ENCODE measurements at regions not wholly inside any gene's neighbourhood (a gene's known extent, or its start where the extent isn't known, plus 50 kb on each side); places are given as distances from the start of the nearest gene placed in this dataset.

DNA sequence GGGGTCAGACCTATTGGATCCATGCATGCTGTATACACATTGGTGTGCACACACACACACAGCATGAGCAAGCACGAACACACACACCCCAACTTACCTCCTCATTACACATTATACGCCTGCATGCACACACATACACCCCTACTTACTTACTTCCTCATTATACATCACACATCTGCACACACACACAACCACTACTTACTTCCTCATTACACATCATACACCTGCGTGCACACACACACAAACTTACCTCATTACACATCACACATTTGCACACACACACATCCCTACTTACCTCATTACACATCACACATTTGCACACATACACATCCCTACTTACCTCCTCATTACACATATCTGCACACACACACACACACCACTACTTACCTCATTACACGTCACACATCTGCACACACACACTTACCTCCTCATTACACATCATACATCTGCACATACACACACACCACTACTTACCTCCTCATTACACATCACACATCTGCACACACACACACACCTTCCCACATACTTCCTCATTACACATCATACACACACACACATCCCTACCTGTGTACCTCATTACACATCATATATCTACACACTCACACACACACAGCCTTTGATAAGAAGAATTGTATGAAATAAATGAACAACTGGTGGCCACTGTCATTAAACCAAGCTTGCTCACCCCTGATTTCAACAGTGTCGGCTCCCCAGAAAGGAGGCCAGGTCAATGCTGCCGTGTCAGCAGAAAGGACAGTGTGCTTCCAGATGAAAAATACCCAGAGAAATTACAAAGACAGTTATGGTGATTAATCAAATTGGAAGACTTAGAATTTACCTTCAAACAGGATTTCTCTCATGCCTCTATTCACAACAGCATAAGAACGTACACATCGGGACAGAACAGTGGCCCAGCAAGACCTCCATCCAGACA, 117.8 kb downstream of the SETD4 start:
- H3K9me3 ChIP-seq (ENCODE audit: insufficient read depth, low read depth, low read length), result no peaks in the 10 kb centered on the region
- H2AFZ ChIP-seq (ENCODE audit: low read length), result no peak overlapping the region
- no peak overlapping the region for H3K4me3 ChIP-seq (ENCODE audit: low read length, poor library complexity, severe bottlenecking)
- no peaks in the 10 kb centered on the region for H3K36me3 ChIP-seq (ENCODE audit: insufficient read depth, low read length)
- TF ChIP-seq EZH2phosphoT487 (IDR thresholded peaks at IDR 0.05; ENCODE audit: borderline replicate concordance), result no peak
- TF ChIP-seq, protein P1, sequence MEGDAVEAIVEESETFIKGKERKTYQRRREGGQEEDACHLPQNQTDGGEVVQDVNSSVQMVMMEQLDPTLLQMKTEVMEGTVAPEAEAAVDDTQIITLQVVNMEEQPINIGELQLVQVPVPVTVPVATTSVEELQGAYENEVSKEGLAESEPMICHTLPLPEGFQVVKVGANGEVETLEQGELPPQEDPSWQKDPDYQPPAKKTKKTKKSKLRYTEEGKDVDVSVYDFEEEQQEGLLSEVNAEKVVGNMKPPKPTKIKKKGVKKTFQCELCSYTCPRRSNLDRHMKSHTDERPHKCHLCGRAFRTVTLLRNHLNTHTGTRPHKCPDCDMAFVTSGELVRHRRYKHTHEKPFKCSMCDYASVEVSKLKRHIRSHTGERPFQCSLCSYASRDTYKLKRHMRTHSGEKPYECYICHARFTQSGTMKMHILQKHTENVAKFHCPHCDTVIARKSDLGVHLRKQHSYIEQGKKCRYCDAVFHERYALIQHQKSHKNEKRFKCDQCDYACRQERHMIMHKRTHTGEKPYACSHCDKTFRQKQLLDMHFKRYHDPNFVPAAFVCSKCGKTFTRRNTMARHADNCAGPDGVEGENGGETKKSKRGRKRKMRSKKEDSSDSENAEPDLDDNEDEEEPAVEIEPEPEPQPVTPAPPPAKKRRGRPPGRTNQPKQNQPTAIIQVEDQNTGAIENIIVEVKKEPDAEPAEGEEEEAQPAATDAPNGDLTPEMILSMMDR (conservative IDR thresholded peaks at IDR 0.05; ENCODE audit: low read length), result no peak
- no peaks in the 10 kb centered on the region for H3K9me2 ChIP-seq (replicated peaks; ENCODE audit: low read depth, low read length)
- peaks cover 3% of the 10 kb centered on the region for H3K4me1 ChIP-seq (ENCODE audit: insufficient read depth, low read length, poor library complexity, severe bottlenecking)
- H3K4me2 ChIP-seq (ENCODE audit: low read depth, low read length, poor library complexity, severe bottlenecking), result no peak overlapping the region
- H3K79me2 ChIP-seq (ENCODE audit: insufficient read depth, low read length), result no peaks in the 10 kb centered on the region
- H4K20me1 ChIP-seq (ENCODE audit: insufficient read depth, low read length, poor library complexity, severe bottlenecking), result no peaks in the 10 kb centered on the region
- no peaks in the 10 kb centered on the region for H3K27me3 ChIP-seq (ENCODE audit: insufficient read depth, low read length, poor library complexity, severe bottlenecking)
- no peak overlapping the region for H3K9ac ChIP-seq (ENCODE audit: low read depth, low read length, poor library complexity, severe bottlenecking)
- H3F3A ChIP-seq (ENCODE audit: low read depth), result no peaks in the 10 kb centered on the region

DNA sequence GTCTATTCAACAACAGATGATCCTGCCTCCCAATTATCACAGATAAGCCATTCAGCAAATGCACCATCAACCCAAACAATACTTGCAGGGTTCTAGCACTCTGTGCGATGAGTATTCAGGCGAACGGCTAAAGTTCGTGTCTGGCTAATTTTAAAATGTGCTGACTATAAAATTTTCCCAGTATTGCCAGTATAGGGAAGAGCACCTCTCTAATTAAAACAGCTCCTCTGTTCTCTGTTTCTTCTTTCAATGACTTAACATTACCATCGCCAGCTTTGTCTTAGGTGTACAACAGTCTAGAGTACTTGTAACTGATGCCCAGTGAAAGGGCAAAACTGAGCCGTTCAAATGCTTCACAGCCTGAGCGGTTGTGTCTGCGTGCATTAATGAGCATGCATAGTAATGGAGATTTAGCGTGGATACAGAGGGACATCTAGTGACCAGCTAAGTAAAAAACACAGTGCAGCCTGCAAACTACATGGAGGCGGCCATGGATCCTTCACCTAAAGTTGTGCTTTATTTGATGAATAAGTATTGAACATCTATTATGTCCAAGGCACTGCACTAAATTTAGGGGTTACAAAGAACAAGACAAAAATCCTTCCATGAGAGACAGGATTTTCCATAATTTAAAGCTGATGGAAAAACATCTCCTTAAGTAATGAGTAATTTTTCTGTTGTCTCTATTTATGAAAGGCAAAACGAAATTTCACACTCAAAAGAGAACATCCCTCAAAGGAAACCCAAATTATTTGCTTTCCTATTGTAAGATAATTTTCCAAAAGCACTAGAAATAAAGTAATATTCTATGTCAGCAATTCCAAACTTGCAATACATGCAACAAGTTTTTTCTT, 120.0 kb downstream of the SETD4 start:
- no peaks in the 10 kb centered on the region for H3K36me3 ChIP-seq (ENCODE audit: insufficient read depth, low read length)
- H3K4me3 ChIP-seq (ENCODE audit: low read length, poor library complexity, severe bottlenecking), result no peak overlapping the region
- H3K9me3 ChIP-seq (ENCODE audit: insufficient read depth, low read depth, low read length), result no peaks in the 10 kb centered on the region
- H3F3A ChIP-seq (ENCODE audit: low read depth), result no peaks in the 10 kb centered on the region
- no peak overlapping the region for H3K4me2 ChIP-seq (ENCODE audit: low read depth, low read length, poor library complexity, severe bottlenecking)
- H3K27me3 ChIP-seq (ENCODE audit: insufficient read depth, low read length, poor library complexity, severe bottlenecking), result no peaks in the 10 kb centered on the region
- peak overlapping the region; percentile 22 for H2AFZ ChIP-seq (ENCODE audit: low read length)
- H4K20me1 ChIP-seq (ENCODE audit: insufficient read depth, low read length, poor library complexity, severe bottlenecking), result no peaks in the 10 kb centered on the region
- no peaks in the 10 kb centered on the region for H3K9me2 ChIP-seq (replicated peaks; ENCODE audit: low read depth, low read length)
- TF ChIP-seq, protein P1 (conservative IDR thresholded peaks at IDR 0.05; ENCODE audit: low read length), result peak; percentile 74
- TF ChIP-seq EZH2phosphoT487 (IDR thresholded peaks at IDR 0.05; ENCODE audit: borderline replicate concordance), result no peak
- peaks cover 3% of the 10 kb centered on the region for H3K4me1 ChIP-seq (ENCODE audit: insufficient read depth, low read length, poor library complexity, severe bottlenecking)
- H3K9ac ChIP-seq (ENCODE audit: low read depth, low read length, poor library complexity, severe bottlenecking), result no peak overlapping the region
- H3K79me2 ChIP-seq (ENCODE audit: insufficient read depth, low read length), result no peaks in the 10 kb centered on the region

DNA sequence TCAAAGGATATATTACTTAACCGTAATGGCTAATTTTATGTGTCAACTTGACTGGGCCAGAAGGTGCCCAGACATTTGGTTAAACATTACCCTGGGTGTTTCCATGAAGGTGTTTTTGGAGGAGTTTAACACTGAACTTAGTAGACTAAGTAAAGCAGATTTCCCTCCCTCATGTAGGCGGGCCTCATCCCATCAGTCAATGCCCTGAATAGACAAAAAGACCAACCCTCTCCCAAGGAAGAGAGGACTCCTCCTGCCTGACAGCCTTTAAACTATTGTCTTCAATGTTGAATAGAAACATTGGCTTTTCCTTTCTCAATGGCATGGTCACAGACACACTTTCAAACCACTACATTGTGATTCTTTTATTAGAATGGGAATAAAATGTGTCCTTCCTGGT, 121.9 kb downstream of the SETD4 start:
- no peak overlapping the region for H3K4me3 ChIP-seq (ENCODE audit: low read length, poor library complexity, severe bottlenecking)
- H3K79me2 ChIP-seq (ENCODE audit: insufficient read depth, low read length), result no peaks in the 10 kb centered on the region
- H3K9me3 ChIP-seq (ENCODE audit: insufficient read depth, low read depth, low read length), result no peaks in the 10 kb centered on the region
- H3K9me2 ChIP-seq (replicated peaks; ENCODE audit: low read depth, low read length), result no peaks in the 10 kb centered on the region
- no peak overlapping the region for H3K4me2 ChIP-seq (ENCODE audit: low read depth, low read length, poor library complexity, severe bottlenecking)
- no peak overlapping the region for H2AFZ ChIP-seq (ENCODE audit: low read length)
- TF ChIP-seq, protein P1 (conservative IDR thresholded peaks at IDR 0.05; ENCODE audit: low read length), result no peak
- no peak for TF ChIP-seq EZH2phosphoT487 (IDR thresholded peaks at IDR 0.05; ENCODE audit: borderline replicate concordance)
- H4K20me1 ChIP-seq (ENCODE audit: insufficient read depth, low read length, poor library complexity, severe bottlenecking), result no peaks in the 10 kb centered on the region
- no peaks in the 10 kb centered on the region for H3K36me3 ChIP-seq (ENCODE audit: insufficient read depth, low read length)
- no peak overlapping the region for H3K9ac ChIP-seq (ENCODE audit: low read depth, low read length, poor library complexity, severe bottlenecking)
- no peaks in the 10 kb centered on the region for H3F3A ChIP-seq (ENCODE audit: low read depth)
- no peaks in the 10 kb centered on the region for H3K27me3 ChIP-seq (ENCODE audit: insufficient read depth, low read length, poor library complexity, severe bottlenecking)
- H3K4me1 ChIP-seq (ENCODE audit: insufficient read depth, low read length, poor library complexity, severe bottlenecking), result peaks cover 3% of the 10 kb centered on the region
